ENCODE measurements at regions not wholly inside any gene's neighbourhood (a gene's known extent, or its start where the extent isn't known, plus 50 kb on each side); places are given as distances from the start of the nearest gene placed in this dataset.

DNA sequence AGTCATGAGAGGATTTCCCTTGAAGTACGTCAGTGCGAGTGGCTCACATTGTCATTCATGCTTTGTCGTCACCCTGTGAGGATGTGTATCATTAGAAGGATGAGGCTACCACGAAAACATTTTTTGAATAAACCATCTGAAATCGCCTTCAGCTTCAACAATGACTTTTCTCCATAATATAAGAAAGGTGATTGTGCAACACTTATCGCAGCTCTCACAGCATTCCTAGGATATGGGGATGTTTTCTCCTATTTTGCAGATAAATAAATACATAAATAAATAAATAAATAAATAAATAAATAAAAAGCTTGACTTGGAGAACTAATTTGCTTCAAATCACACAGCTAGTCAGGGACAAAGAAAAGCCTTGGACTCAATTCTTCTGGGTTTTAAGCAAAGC lies 326.5 kb downstream of the FOXA2 start:
- TF ChIP-seq, protein P1, sequence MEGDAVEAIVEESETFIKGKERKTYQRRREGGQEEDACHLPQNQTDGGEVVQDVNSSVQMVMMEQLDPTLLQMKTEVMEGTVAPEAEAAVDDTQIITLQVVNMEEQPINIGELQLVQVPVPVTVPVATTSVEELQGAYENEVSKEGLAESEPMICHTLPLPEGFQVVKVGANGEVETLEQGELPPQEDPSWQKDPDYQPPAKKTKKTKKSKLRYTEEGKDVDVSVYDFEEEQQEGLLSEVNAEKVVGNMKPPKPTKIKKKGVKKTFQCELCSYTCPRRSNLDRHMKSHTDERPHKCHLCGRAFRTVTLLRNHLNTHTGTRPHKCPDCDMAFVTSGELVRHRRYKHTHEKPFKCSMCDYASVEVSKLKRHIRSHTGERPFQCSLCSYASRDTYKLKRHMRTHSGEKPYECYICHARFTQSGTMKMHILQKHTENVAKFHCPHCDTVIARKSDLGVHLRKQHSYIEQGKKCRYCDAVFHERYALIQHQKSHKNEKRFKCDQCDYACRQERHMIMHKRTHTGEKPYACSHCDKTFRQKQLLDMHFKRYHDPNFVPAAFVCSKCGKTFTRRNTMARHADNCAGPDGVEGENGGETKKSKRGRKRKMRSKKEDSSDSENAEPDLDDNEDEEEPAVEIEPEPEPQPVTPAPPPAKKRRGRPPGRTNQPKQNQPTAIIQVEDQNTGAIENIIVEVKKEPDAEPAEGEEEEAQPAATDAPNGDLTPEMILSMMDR (IDR thresholded peaks at IDR 0.05): no peak
- no peak overlapping the region for H3K4me3 ChIP-seq
- DNase-seq: no peak
- no peaks in the 10 kb centered on the region for H3K9me3 ChIP-seq
- no peaks in the 10 kb centered on the region for H3K36me3 ChIP-seq (ENCODE audit: low read depth)
- no peaks in the 10 kb centered on the region for H3K4me1 ChIP-seq (ENCODE audit: low read depth)
- no peak for ATAC-seq
- intact Hi-C loops (cut with DNase I, micrococcal nuclease): no loop called here

DNA sequence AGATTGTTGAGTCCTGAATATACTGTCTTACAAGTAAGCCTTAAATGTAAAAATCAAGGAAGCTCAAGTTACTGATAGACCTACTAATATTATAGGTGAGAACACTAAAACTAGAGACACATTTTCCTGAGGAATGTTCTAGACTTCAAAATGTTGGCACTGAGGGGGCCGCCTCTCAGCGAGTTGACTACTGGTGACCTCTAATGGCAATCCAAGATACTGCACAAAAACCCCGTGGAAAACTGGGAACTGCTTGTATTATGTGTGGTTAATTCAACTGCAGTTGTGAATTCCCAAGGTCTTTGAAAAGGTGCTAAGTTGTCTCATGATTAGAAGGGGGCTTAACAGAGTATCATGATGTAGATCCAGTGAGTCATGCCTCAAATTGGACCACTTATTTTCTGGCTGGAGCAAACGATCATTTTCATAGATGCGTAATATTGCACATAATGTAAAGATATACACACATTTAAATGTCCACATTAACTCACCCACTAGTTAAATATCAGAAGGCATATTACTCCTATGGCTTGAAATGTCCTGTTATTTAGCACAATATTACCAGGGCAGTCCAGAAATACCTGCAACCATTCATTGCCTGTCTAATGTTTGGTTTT lies 336.2 kb downstream of the FOXA2 start:
- TF ChIP-seq, protein P1 (IDR thresholded peaks at IDR 0.05): no peak
- DNase-seq (peak in 1 of 3 donors; percentile 2), ATAC-seq (no peak)
- Histone ChIP-seq H3K4me3 (no peak overlapping the region), H3K36me3 (ENCODE audit: low read depth) (no peaks in the 10 kb centered on the region), H3K4me1 (ENCODE audit: low read depth) (no peaks in the 10 kb centered on the region), H3K9me3 (no peaks in the 10 kb centered on the region)
- intact Hi-C loops (cut with DNase I, micrococcal nuclease): no loop called here

DNA sequence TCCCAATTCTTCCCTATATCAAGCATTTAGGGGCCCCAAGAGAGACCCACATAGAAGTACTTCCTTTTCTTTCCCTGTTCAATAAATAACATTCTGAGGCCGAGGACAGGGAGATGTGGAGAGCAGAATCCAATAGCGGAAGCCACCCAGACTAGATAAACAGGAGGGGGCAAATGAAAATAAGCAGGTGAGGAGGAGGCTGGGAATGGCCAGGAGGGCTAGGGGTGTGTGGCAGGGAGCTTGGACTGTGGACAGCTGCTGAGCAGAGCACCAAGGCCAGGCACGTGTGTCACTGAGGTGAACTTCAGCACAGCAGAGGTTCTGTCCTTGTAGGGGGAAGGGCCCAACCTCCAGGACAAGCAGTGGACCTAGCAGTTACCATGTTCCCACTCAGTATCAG lies 339.2 kb downstream of the FOXA2 start:
- intact Hi-C loops (cut with DNase I, micrococcal nuclease): no loop called here
- TF ChIP-seq, protein P1 (IDR thresholded peaks at IDR 0.05): no peak
- no peak for ATAC-seq
- Histone ChIP-seq H3K4me1 (ENCODE audit: low read depth) (no peaks in the 10 kb centered on the region), H3K4me3 (no peak overlapping the region), H3K9me3 (no peaks in the 10 kb centered on the region), H3K36me3 (ENCODE audit: low read depth) (no peaks in the 10 kb centered on the region)
- no peak for DNase-seq

- Histone ChIP-seq H3K4me3 (no peak overlapping the region), H3K9me3 (no peaks in the 10 kb centered on the region), H3K4me1 (ENCODE audit: low read depth) (no peaks in the 10 kb centered on the region), H3K36me3 (ENCODE audit: low read depth) (no peaks in the 10 kb centered on the region)
- DNase-seq: peak in 1 of 3 donors; percentile 2
- no peak for ATAC-seq
- intact Hi-C loops (cut with DNase I, micrococcal nuclease): no loop called here
- TF ChIP-seq, protein P1 (IDR thresholded peaks at IDR 0.05): no peak
Measured at GRCh38 chr20:22243067-22243466, 341.3 kb downstream of the FOXA2 start.

DNA sequence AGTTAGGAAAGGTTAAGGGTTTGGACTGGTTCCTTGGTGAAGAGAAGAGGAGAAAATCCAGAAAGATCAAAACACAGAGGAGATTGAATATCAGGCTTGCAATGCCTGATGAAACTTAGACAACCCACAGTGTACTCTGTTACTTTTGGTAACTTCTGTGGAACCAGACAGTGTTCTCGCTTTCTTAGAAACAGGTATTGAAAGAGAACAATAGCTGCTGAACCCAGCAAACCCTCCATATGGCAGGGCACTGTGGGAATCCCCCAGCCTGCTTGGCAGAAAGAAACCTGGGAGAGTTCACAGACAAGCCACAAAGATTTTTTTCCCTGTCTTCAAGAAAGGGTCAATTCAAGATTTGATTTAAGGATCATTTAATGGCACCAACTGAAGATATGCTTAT lies 342.8 kb downstream of the FOXA2 start:
- H3K4me3 ChIP-seq: no peak overlapping the region
- intact Hi-C loops (cut with DNase I, micrococcal nuclease): no loop called here
- DNase-seq (no peak), ATAC-seq (no peak)
- no peaks in the 10 kb centered on the region for H3K36me3 ChIP-seq (ENCODE audit: low read depth)
- TF ChIP-seq, protein P1 (IDR thresholded peaks at IDR 0.05): no peak
- no peaks in the 10 kb centered on the region for H3K9me3 ChIP-seq
- no peaks in the 10 kb centered on the region for H3K4me1 ChIP-seq (ENCODE audit: low read depth)

GRCh38 chr20:22232923-22233322 lies 351.4 kb downstream of the FOXA2 start:
- ATAC-seq: no peak
- TF ChIP-seq, protein P1 (IDR thresholded peaks at IDR 0.05): no peak
- H3K4me1 ChIP-seq (ENCODE audit: low read depth): no peaks in the 10 kb centered on the region
- no peak for DNase-seq
- intact Hi-C loops (cut with DNase I, micrococcal nuclease): no loop called here
- H3K4me3 ChIP-seq: no peak overlapping the region
- no peaks in the 10 kb centered on the region for H3K9me3 ChIP-seq
- no peaks in the 10 kb centered on the region for H3K36me3 ChIP-seq (ENCODE audit: low read depth)
